ENCODE measurements at regions not wholly inside any gene's neighbourhood (a gene's known extent, or its start where the extent isn't known, plus 50 kb on each side); places are given as distances from the start of the nearest gene placed in this dataset.

DNA sequence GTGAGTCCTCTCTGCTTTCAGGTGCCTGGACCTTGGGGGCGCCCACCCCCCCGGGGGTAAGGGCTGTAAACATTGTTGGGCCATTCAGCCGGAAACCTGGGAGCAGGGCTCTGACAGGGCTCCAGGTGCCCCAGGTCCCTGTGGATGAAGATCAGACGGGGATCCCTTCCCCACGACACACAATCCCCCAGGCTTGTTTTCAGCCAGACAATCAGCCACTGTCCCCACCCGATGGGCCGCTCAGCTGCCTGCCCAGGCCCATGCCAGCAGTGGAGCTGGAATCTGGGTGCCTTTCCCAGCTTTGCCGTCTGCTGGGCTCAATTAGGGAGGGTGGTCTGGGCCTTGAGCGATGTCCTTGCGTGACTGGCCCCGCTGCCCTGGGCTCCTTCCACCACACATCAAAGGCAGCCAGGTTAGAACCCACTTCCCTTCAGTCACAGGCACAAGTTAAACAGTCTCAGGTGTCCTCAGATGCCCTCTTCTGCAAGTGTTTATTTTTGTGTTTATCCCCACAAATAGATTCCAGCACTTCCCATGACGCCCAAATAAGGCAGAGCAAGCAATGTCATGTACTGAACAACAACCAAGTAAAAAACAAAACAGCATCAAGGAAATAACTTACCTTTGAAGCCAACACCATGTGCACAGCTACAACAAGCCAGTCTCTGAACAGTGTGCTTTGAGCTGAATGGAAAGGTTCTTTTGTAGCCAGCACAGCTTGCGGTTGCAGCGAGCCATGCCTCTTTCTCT, 77.0 kb upstream of the ALDH1A3 start:
- Histone ChIP-seq H3K4me3 (ENCODE audit: low read length in 2 of 2) (no peak overlapping the region), H3K9me3 (ENCODE audit: control insufficient read depth in 2 of 2, insufficient read depth in 1 of 2, low read length in 1 of 2) (peaks cover 0 to 7% of the 10 kb centered on the region in 2 donors), H3K36me3 (ENCODE audit: control insufficient read depth in 2 of 2, insufficient read depth in 2 of 2, low read length in 1 of 2) (no peaks in the 10 kb centered on the region), H3K27ac (ENCODE audit: low read depth in 1 of 2, low read length in 1 of 2) (no peak overlapping the region), H3K4me1 (ENCODE audit: control insufficient read depth in 2 of 2, insufficient read depth in 2 of 2, low read length in 2 of 2) (no peaks in the 10 kb centered on the region), H3K27me3 (ENCODE audit: control insufficient read depth in 2 of 2, insufficient read depth in 1 of 2, low read length in 1 of 2) (no peaks in the 10 kb centered on the region)
- DNase-seq (ENCODE audit: low read depth in 6 of 9, low spot score in 9 of 9), result no peak
- WGBS, result 92% methylated on average over 14 of the region's 14 CpGs

GRCh38 chr15:100803171-100803440, 76.5 kb upstream of the ALDH1A3 start:
- no peak overlapping the region for H3K27ac ChIP-seq (ENCODE audit: low read depth in 1 of 2, low read length in 1 of 2)
- no peaks in the 10 kb centered on the region for H3K36me3 ChIP-seq (ENCODE audit: control insufficient read depth in 2 of 2, insufficient read depth in 2 of 2, low read length in 1 of 2)
- DNase-seq (ENCODE audit: low read depth in 6 of 9, low spot score in 9 of 9), result no peak
- H3K4me1 ChIP-seq (ENCODE audit: control insufficient read depth in 2 of 2, insufficient read depth in 2 of 2, low read length in 2 of 2), result no peaks in the 10 kb centered on the region
- no peaks in the 10 kb centered on the region for H3K27me3 ChIP-seq (ENCODE audit: control insufficient read depth in 2 of 2, insufficient read depth in 1 of 2, low read length in 1 of 2)
- H3K9me3 ChIP-seq (ENCODE audit: control insufficient read depth in 2 of 2, insufficient read depth in 1 of 2, low read length in 1 of 2), result peaks cover 0 to 12% of the 10 kb centered on the region in 2 donors
- no peak overlapping the region for H3K4me3 ChIP-seq (ENCODE audit: low read length in 2 of 2)
- 98% methylated on average over 3 of the region's 3 CpGs for WGBS

DNA sequence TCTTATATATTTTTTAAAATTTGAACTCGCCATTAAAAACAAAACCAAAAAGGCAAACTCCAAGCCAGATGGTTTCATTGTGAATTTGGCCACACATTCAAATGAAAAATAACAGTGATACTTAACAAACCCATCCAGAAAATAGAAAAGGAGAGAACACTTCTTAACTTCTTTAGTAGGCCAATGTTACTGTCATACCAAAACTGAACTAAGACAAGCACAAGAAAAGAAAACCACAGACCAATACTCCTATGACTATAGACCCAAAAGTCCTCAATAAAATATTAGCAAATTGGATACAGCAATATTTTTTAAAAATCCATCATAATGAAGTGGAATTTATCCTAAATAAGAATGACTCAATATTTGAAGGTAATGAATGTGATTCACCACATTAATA, 73.5 kb upstream of the ALDH1A3 start:
- H3K4me1 ChIP-seq (ENCODE audit: control insufficient read depth in 2 of 2, insufficient read depth in 2 of 2, low read length in 2 of 2), result no peaks in the 10 kb centered on the region
- 83% methylated on average over 1 of the region's 1 CpG for WGBS
- DNase-seq (ENCODE audit: low read depth in 6 of 9, low spot score in 9 of 9), result no peak
- H3K36me3 ChIP-seq (ENCODE audit: control insufficient read depth in 2 of 2, insufficient read depth in 2 of 2, low read length in 1 of 2), result no peaks in the 10 kb centered on the region
- no peaks in the 10 kb centered on the region for H3K27me3 ChIP-seq (ENCODE audit: control insufficient read depth in 2 of 2, insufficient read depth in 1 of 2, low read length in 1 of 2)
- H3K4me3 ChIP-seq (ENCODE audit: low read length in 2 of 2), result no peak overlapping the region
- peaks cover 0 to 14% of the 10 kb centered on the region in 2 donors for H3K9me3 ChIP-seq (ENCODE audit: control insufficient read depth in 2 of 2, insufficient read depth in 1 of 2, low read length in 1 of 2)
- no peak overlapping the region for H3K27ac ChIP-seq (ENCODE audit: low read depth in 1 of 2, low read length in 1 of 2)

- no peak for DNase-seq (ENCODE audit: low read depth in 6 of 9, low spot score in 9 of 9)
- WGBS, result 85% methylated on average over 3 of the region's 3 CpGs
- peaks cover 0 to 14% of the 10 kb centered on the region in 2 donors for H3K9me3 ChIP-seq (ENCODE audit: control insufficient read depth in 2 of 2, insufficient read depth in 1 of 2, low read length in 1 of 2)
- H3K36me3 ChIP-seq (ENCODE audit: control insufficient read depth in 2 of 2, insufficient read depth in 2 of 2, low read length in 1 of 2), result no peaks in the 10 kb centered on the region
- no peaks in the 10 kb centered on the region for H3K27me3 ChIP-seq (ENCODE audit: control insufficient read depth in 2 of 2, insufficient read depth in 1 of 2, low read length in 1 of 2)
- no peaks in the 10 kb centered on the region for H3K4me1 ChIP-seq (ENCODE audit: control insufficient read depth in 2 of 2, insufficient read depth in 2 of 2, low read length in 2 of 2)
- no peak overlapping the region for H3K27ac ChIP-seq (ENCODE audit: low read depth in 1 of 2, low read length in 1 of 2)
- H3K4me3 ChIP-seq (ENCODE audit: low read length in 2 of 2), result no peak overlapping the region
Observed at GRCh38 chr15:100807028-100807427, 72.6 kb upstream of the ALDH1A3 start.

GRCh38 chr15:100808691-100809090, 70.9 kb upstream of the ALDH1A3 start:
- Histone ChIP-seq H3K27me3 (ENCODE audit: control insufficient read depth in 2 of 2, insufficient read depth in 1 of 2, low read length in 1 of 2) (no peaks in the 10 kb centered on the region), H3K27ac (ENCODE audit: low read depth in 1 of 2, low read length in 1 of 2) (no peak overlapping the region), H3K9me3 (ENCODE audit: control insufficient read depth in 2 of 2, insufficient read depth in 1 of 2, low read length in 1 of 2) (peaks cover 0 to 14% of the 10 kb centered on the region in 2 donors), H3K4me1 (ENCODE audit: control insufficient read depth in 2 of 2, insufficient read depth in 2 of 2, low read length in 2 of 2) (no peaks in the 10 kb centered on the region), H3K4me3 (ENCODE audit: low read length in 2 of 2) (no peak overlapping the region), H3K36me3 (ENCODE audit: control insufficient read depth in 2 of 2, insufficient read depth in 2 of 2, low read length in 1 of 2) (no peaks in the 10 kb centered on the region)
- no peak for DNase-seq (ENCODE audit: low read depth in 6 of 9, low spot score in 9 of 9)
- WGBS, result 79% methylated on average over 3 of the region's 3 CpGs

DNA sequence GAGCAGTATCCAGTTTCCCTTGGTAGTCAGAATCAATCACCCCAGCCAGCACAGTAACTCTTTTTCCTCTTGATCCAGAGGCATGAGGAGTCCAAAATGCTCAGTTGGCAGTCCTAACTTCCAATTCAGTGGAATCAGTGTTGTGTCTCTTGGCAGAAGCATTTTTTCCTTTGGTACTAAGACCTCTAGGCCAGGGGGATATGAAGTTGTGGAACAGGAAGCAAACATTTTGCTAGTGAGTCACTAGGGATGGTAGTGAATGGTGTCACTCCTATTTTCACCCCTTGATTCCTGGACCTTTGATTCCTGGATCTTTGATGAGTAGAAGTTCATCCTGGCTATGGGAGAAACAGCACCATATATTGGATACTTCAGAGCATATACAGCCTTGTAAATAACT, 70.5 kb upstream of the ALDH1A3 start:
- Histone ChIP-seq H3K27me3 (ENCODE audit: control insufficient read depth in 2 of 2, insufficient read depth in 1 of 2, low read length in 1 of 2) (no peaks in the 10 kb centered on the region), H3K9me3 (ENCODE audit: control insufficient read depth in 2 of 2, insufficient read depth in 1 of 2, low read length in 1 of 2) (peaks cover 0 to 14% of the 10 kb centered on the region in 2 donors), H3K4me1 (ENCODE audit: control insufficient read depth in 2 of 2, insufficient read depth in 2 of 2, low read length in 2 of 2) (no peaks in the 10 kb centered on the region), H3K36me3 (ENCODE audit: control insufficient read depth in 2 of 2, insufficient read depth in 2 of 2, low read length in 1 of 2) (no peaks in the 10 kb centered on the region), H3K4me3 (ENCODE audit: low read length in 2 of 2) (no peak overlapping the region), H3K27ac (ENCODE audit: low read depth in 1 of 2, low read length in 1 of 2) (no peak overlapping the region)
- no peak for DNase-seq (ENCODE audit: low read depth in 6 of 9, low spot score in 9 of 9)

DNA sequence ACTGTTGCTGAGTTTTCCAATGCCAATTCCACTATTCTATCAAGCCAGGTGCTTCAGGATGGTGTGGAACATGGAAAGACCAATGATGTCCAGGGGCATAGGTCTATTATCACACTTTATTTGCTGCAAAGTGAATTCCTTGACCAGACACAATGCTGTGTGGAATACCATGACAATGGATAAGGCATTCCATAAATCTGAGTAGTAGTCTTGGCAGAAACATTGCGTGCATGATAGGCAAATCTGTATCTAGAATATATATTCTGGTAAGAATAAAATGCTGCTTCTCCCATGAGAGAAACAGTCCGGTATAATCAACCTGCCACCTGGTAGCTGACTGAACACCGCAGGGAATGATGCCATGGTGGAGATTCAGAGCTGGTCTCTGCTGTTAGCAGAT, 70.0 kb upstream of the ALDH1A3 start:
- Histone ChIP-seq H3K27me3 (ENCODE audit: control insufficient read depth in 2 of 2, insufficient read depth in 1 of 2, low read length in 1 of 2) (no peaks in the 10 kb centered on the region), H3K27ac (ENCODE audit: low read depth in 1 of 2, low read length in 1 of 2) (no peak overlapping the region), H3K4me1 (ENCODE audit: control insufficient read depth in 2 of 2, insufficient read depth in 2 of 2, low read length in 2 of 2) (no peaks in the 10 kb centered on the region), H3K4me3 (ENCODE audit: low read length in 2 of 2) (no peak overlapping the region), H3K9me3 (ENCODE audit: control insufficient read depth in 2 of 2, insufficient read depth in 1 of 2, low read length in 1 of 2) (peaks cover 0 to 14% of the 10 kb centered on the region in 2 donors), H3K36me3 (ENCODE audit: control insufficient read depth in 2 of 2, insufficient read depth in 2 of 2, low read length in 1 of 2) (no peaks in the 10 kb centered on the region)
- 96% methylated on average over 3 of the region's 3 CpGs for WGBS
- DNase-seq (ENCODE audit: low read depth in 6 of 9, low spot score in 9 of 9), result no peak

GRCh38 chr15:100810229-100810628, 69.4 kb upstream of the ALDH1A3 start:
- Histone ChIP-seq H3K27ac (ENCODE audit: low read depth in 1 of 2, low read length in 1 of 2) (no peak overlapping the region), H3K27me3 (ENCODE audit: control insufficient read depth in 2 of 2, insufficient read depth in 1 of 2, low read length in 1 of 2) (no peaks in the 10 kb centered on the region), H3K4me1 (ENCODE audit: control insufficient read depth in 2 of 2, insufficient read depth in 2 of 2, low read length in 2 of 2) (no peaks in the 10 kb centered on the region), H3K4me3 (ENCODE audit: low read length in 2 of 2) (no peak overlapping the region), H3K36me3 (ENCODE audit: control insufficient read depth in 2 of 2, insufficient read depth in 2 of 2, low read length in 1 of 2) (no peaks in the 10 kb centered on the region), H3K9me3 (ENCODE audit: control insufficient read depth in 2 of 2, insufficient read depth in 1 of 2, low read length in 1 of 2) (peaks cover 0 to 14% of the 10 kb centered on the region in 2 donors)
- no peak for DNase-seq (ENCODE audit: low read depth in 6 of 9, low spot score in 9 of 9)
- 97% methylated on average over 2 of the region's 2 CpGs for WGBS

DNA sequence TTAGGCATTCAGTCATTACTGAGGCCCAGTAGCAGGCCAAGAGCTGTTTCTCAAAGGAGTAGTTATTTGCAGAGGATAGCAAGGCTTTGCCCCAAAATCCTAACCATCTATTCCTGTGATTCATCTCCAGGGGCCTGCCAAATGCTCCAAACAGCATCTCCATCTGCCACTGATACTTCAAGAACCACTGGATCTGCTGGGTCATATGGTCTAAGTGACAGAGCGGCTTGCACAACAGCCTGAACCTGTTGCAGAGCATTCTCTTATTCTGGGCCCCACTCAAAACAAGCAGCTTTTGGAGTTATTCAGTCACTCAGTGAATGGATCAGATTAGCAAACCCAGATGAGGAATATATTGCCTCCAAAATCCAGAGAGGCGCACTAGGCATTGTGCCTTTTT, 68.8 kb upstream of the ALDH1A3 start:
- DNase-seq (ENCODE audit: low read depth in 6 of 9, low spot score in 9 of 9), result no peak

More for the DNA sequence above, 68.8 kb upstream of the ALDH1A3 start:
- no peaks in the 10 kb centered on the region for H3K27me3 ChIP-seq (ENCODE audit: control insufficient read depth in 2 of 2, insufficient read depth in 1 of 2, low read length in 1 of 2)
- WGBS, result 96% methylated on average over 2 of the region's 2 CpGs
- H3K27ac ChIP-seq (ENCODE audit: low read depth in 1 of 2, low read length in 1 of 2), result no peak overlapping the region
- no peak overlapping the region for H3K4me3 ChIP-seq (ENCODE audit: low read length in 2 of 2)
- H3K9me3 ChIP-seq (ENCODE audit: control insufficient read depth in 2 of 2, insufficient read depth in 1 of 2, low read length in 1 of 2), result peaks cover 0 to 14% of the 10 kb centered on the region in 2 donors
- no peaks in the 10 kb centered on the region for H3K4me1 ChIP-seq (ENCODE audit: control insufficient read depth in 2 of 2, insufficient read depth in 2 of 2, low read length in 2 of 2)
- no peaks in the 10 kb centered on the region for H3K36me3 ChIP-seq (ENCODE audit: control insufficient read depth in 2 of 2, insufficient read depth in 2 of 2, low read length in 1 of 2)

All from thymus (tissue), 11 donors.